Endothelial cell (in vitro differentiated cells): ENCODE measurements at regions not wholly inside any gene's neighbourhood (a gene's known extent, or its start where the extent isn't known, plus 50 kb on each side); places are given as distances from the start of the nearest gene placed in this dataset.

Experiments
- DNase-seq: peaks from one replicate; pipeline ENCODE4 v3.0.0; 2021; ENCODE audit warnings: low spot score
- H3K27ac Mint-ChIP-seq: one replicate; pipeline ENCODE4 v1.8.0; 2021; ENCODE audit warnings: mixed read lengths, inconsistent platforms; ENCODE audit not compliant: unreplicated experiment
- H3K27me3 Mint-ChIP-seq: one replicate; pipeline ENCODE4 v1.8.0; 2021; ENCODE audit warnings: mild to moderate bottlenecking, moderate library complexity, mixed read lengths, inconsistent platforms; ENCODE audit not compliant: unreplicated experiment
- H3K36me3 Mint-ChIP-seq: one replicate; pipeline ENCODE4 v1.8.0; 2021; ENCODE audit warnings: mild to moderate bottlenecking, low read depth, mixed read lengths, inconsistent platforms; ENCODE audit not compliant: unreplicated experiment
- H3K4me1 Mint-ChIP-seq: one replicate; pipeline ENCODE4 v1.8.0; 2021; ENCODE audit warnings: mild to moderate bottlenecking, mixed read lengths, inconsistent platforms; ENCODE audit not compliant: unreplicated experiment
- H3K4me3 Mint-ChIP-seq: one replicate; pipeline ENCODE4 v1.8.0; 2021; ENCODE audit warnings: mild to moderate bottlenecking, mixed read lengths, inconsistent platforms; ENCODE audit not compliant: unreplicated experiment
- H3K9me3 Mint-ChIP-seq: one replicate; pipeline ENCODE4 v1.8.0; 2021; ENCODE audit warnings: mixed read lengths, inconsistent platforms; ENCODE audit not compliant: unreplicated experiment
- CTCF ChIP-seq: fragments of 200-600 bp; sonication (generic); IDR thresholded peaks from one replicate; pipeline ENCODE4 v1.5.0; 2021; ENCODE audit warnings: antibody characterized with exemption; ENCODE audit not compliant: unreplicated experiment

DNA sequence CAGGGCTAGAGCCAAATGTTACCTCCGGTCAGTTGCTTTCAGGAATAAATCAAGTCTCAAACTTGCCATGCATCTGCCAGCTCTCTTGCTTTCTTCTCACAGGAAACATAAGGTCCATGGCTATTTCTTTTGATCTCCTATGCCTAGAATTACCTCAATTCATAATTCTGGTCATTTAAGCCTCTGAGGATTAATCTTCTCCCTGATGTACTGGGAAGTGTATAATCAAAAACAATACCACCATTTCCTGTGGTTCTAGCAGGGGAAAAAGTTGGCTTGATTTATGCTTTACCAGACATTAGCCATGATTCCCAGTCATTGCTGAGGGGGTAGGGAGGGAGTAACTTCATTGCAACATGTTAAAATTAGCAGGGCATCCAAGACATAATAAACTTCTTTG, 268.7 kb upstream of the EMCN start:
- Mint-ChIP-seq H3K36me3 (no peaks in the 10 kb centered on the region), H3K27me3 (no peaks in the 10 kb centered on the region), H3K4me1 (no peaks in the 10 kb centered on the region), H3K4me3 (no peak overlapping the region), H3K27ac (no peak overlapping the region), H3K9me3 (no peaks in the 10 kb centered on the region)
- no peak for DNase-seq
- no peak for TF ChIP-seq CTCF

GRCh38 chr4:100782356-100782755, 264.5 kb upstream of the EMCN start:
- Mint-ChIP-seq H3K27ac (no peak overlapping the region), H3K9me3 (no peaks in the 10 kb centered on the region), H3K36me3 (peaks cover 3% of the 10 kb centered on the region), H3K27me3 (no peaks in the 10 kb centered on the region), H3K4me1 (peaks cover 3% of the 10 kb centered on the region), H3K4me3 (no peak overlapping the region)
- no peak for TF ChIP-seq CTCF
- DNase-seq, result no peak

DNA sequence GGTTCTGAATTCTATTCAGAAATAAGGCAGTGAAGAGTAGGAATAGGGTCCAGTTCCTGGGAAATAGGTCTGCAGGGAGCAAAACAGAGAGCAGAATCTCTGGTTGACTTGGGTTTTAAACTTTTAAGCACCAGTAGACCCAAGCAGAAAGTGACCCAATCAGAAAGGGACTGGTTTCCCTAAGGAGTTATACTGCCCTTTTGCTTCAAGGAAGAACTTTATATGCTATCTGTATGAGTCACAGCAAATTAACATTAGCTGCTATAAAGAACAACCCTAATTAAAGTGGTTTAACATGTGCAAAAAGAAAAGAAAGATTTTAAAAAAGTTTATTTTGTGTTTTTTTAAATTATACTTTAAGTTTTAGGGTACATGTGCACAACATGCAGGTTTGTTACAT, 263.6 kb upstream of the EMCN start:
- DNase-seq, result no peak
- TF ChIP-seq CTCF, result no peak
- H3K36me3 Mint-ChIP-seq, result peaks cover 3% of the 10 kb centered on the region
- no peaks in the 10 kb centered on the region for H3K27me3 Mint-ChIP-seq
- H3K9me3 Mint-ChIP-seq, result no peaks in the 10 kb centered on the region
- H3K27ac Mint-ChIP-seq, result no peak overlapping the region
- no peak overlapping the region for H3K4me3 Mint-ChIP-seq
- H3K4me1 Mint-ChIP-seq, result peaks cover 3% of the 10 kb centered on the region

GRCh38 chr4:100780126-100780525, 262.3 kb upstream of the EMCN start:
- TF ChIP-seq CTCF, result no peak
- DNase-seq, result no peak
- Mint-ChIP-seq H3K4me3 (no peak overlapping the region), H3K36me3 (peaks cover 3% of the 10 kb centered on the region), H3K27me3 (no peaks in the 10 kb centered on the region), H3K9me3 (no peaks in the 10 kb centered on the region), H3K27ac (no peak overlapping the region), H3K4me1 (peaks cover 3% of the 10 kb centered on the region)

DNA sequence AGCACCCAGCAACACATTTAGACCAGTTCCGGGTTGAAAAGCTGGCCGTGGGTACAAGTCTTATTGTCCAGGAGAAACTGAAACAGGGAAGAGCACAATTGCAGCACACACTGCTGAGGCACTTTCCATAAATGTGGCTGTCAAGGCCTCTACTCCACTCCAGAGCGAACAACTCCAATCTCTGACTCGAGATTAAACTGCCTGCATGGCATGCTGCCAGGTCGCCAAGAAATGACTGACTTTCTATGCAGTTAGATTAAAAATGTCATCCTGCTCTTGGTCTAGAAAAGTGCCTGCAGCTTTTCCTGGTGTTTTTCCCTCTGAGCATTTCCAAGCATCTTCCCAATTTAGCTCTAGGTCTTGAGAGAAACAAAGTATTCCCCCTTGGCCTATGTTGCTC, 260.6 kb upstream of the EMCN start:
- Mint-ChIP-seq H3K36me3 (peaks cover 3% of the 10 kb centered on the region), H3K27me3 (peaks cover 4% of the 10 kb centered on the region), H3K27ac (no peak overlapping the region), H3K4me3 (no peak overlapping the region), H3K9me3 (no peaks in the 10 kb centered on the region), H3K4me1 (peaks cover 3% of the 10 kb centered on the region)
- DNase-seq, result no peak
- no peak for TF ChIP-seq CTCF
